ENCODE measurements at regions not wholly inside any gene's neighbourhood (a gene's known extent, or its start where the extent isn't known, plus 50 kb on each side); places are given as distances from the start of the nearest gene placed in this dataset.

- DNase-seq (ENCODE audit: low read depth, low spot score) = no peak
- no peak overlapping the region for H3K27ac ChIP-seq (ENCODE audit: control insufficient read depth, insufficient read depth, low read length)
- H3K27me3 ChIP-seq (ENCODE audit: control insufficient read depth, extremely low read depth, insufficient read depth, low read length) = no peaks in the 10 kb centered on the region
- no peaks in the 10 kb centered on the region for H3K9me1 ChIP-seq (ENCODE audit: control insufficient read depth, extremely low read depth, insufficient read depth, low read length)
- no peak overlapping the region for H3K9ac ChIP-seq (ENCODE audit: control insufficient read depth, extremely low read depth, insufficient read depth, low read length)
- dilution Hi-C loops (cut with MboI; ENCODE audit: extremely low pct_ligation_motif_present, low sequenced_read_pairs) = no loop called here
- no peaks in the 10 kb centered on the region for H4K20me1 ChIP-seq (ENCODE audit: control insufficient read depth, extremely low read depth, insufficient read depth, low read length)
- H3K36me3 ChIP-seq (ENCODE audit: control insufficient read depth in 2 of 2, extremely low read depth in 1 of 2, insufficient read depth in 2 of 2, low read length in 2 of 2) = no peaks in the 10 kb centered on the region
- no peaks in the 10 kb centered on the region for H3K9me3 ChIP-seq (ENCODE audit: control insufficient read depth, low read depth, low read length)
- H3K79me2 ChIP-seq (ENCODE audit: control insufficient read depth, insufficient read depth, low read length) = no peaks in the 10 kb centered on the region
- H3K4me3 ChIP-seq (ENCODE audit: control insufficient read depth in 2 of 3, extremely low read depth in 1 of 3, insufficient read depth in 2 of 3, low read depth in 1 of 3, low read length in 3 of 3) = no peak overlapping the region
- no peak for FAIRE-seq
- H3K4me2 ChIP-seq (ENCODE audit: control insufficient read depth, extremely low read depth, insufficient read depth, low read depth, low read length) = no peak overlapping the region
- H2AFZ ChIP-seq (ENCODE audit: control insufficient read depth, low read length) = no peak overlapping the region
- H3K4me1 ChIP-seq (ENCODE audit: control insufficient read depth, extremely low read depth, insufficient read depth, low read length) = peaks cover 3% of the 10 kb centered on the region
- TF ChIP-seq CTCF (optimal IDR thresholded peaks at IDR 0.05 in 1 of 3, IDR thresholded peaks at IDR 0.05 in 1 of 3, conservative IDR thresholded peaks at IDR 0.05 in 1 of 3; ENCODE audit: extremely low read depth in 1 of 3, insufficient read depth in 2 of 3, low read length in 3 of 3) = no peak
- TF ChIP-seq EZH2 (IDR thresholded peaks at IDR 0.05; ENCODE audit: low read length) = no peak
These were observed 99.0 kb downstream of the RAB18 start for GRCh38 chr10:27603104-27603503.

GRCh38 chr10:27605318-27605717 lies 101.2 kb downstream of the RAB18 start:
- Histone ChIP-seq H3K9me3 (ENCODE audit: control insufficient read depth, low read depth, low read length) (no peaks in the 10 kb centered on the region), H3K4me1 (ENCODE audit: control insufficient read depth, extremely low read depth, insufficient read depth, low read length) (peaks cover 3% of the 10 kb centered on the region), H3K4me2 (ENCODE audit: control insufficient read depth, extremely low read depth, insufficient read depth, low read depth, low read length) (no peak overlapping the region), H3K79me2 (ENCODE audit: control insufficient read depth, insufficient read depth, low read length) (no peaks in the 10 kb centered on the region), H3K27me3 (ENCODE audit: control insufficient read depth, extremely low read depth, insufficient read depth, low read length) (no peaks in the 10 kb centered on the region), H3K4me3 (ENCODE audit: control insufficient read depth in 2 of 3, extremely low read depth in 1 of 3, insufficient read depth in 2 of 3, low read depth in 1 of 3, low read length in 3 of 3) (no peak overlapping the region), H3K9me1 (ENCODE audit: control insufficient read depth, extremely low read depth, insufficient read depth, low read length) (no peaks in the 10 kb centered on the region), H2AFZ (ENCODE audit: control insufficient read depth, low read length) (no peak overlapping the region), H3K36me3 (ENCODE audit: control insufficient read depth in 2 of 2, extremely low read depth in 1 of 2, insufficient read depth in 2 of 2, low read length in 2 of 2) (no peaks in the 10 kb centered on the region), H4K20me1 (ENCODE audit: control insufficient read depth, extremely low read depth, insufficient read depth, low read length) (no peaks in the 10 kb centered on the region), H3K9ac (ENCODE audit: control insufficient read depth, extremely low read depth, insufficient read depth, low read length) (no peak overlapping the region), H3K27ac (ENCODE audit: control insufficient read depth, insufficient read depth, low read length) (no peak overlapping the region)
- dilution Hi-C loops (cut with MboI; ENCODE audit: extremely low pct_ligation_motif_present, low sequenced_read_pairs) = no loop called here
- no peak for FAIRE-seq
- TF ChIP-seq EZH2 (IDR thresholded peaks at IDR 0.05; ENCODE audit: low read length) = no peak
- TF ChIP-seq CTCF (optimal IDR thresholded peaks at IDR 0.05 in 1 of 3, IDR thresholded peaks at IDR 0.05 in 1 of 3, conservative IDR thresholded peaks at IDR 0.05 in 1 of 3; ENCODE audit: extremely low read depth in 1 of 3, insufficient read depth in 2 of 3, low read length in 3 of 3) = no peak
- no peak for DNase-seq (ENCODE audit: low read depth, low spot score)

All from keratinocyte (primary cell).